ENCODE measurements at regions not wholly inside any gene's neighbourhood (a gene's known extent, or its start where the extent isn't known, plus 50 kb on each side); places are given as distances from the start of the nearest gene placed in this dataset.

DNA sequence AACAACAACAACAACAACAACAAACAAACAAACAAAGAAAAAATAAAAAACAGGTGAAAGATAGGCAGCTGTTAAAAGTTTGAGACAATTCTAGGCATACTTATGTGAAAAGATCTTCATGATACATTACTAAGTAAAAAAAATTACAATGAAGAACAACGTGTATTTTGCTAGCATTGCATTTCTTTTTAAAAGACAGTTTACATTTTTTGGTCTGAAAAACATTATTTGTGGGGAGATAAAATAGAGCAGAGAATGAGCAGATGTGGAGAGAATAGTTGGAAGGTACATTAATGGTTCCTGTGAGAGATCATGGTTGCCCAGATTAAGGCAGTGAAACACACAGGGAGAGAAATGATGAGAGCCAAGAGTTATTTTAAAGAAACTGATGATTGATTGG, 210.2 kb upstream of the MKLN1 start:
- no peak for TF ChIP-seq POLR2A (IDR thresholded peaks at IDR 0.05; ENCODE audit: low read depth, low read length)
- TF ChIP-seq TAF1 (IDR thresholded peaks at IDR 0.05; ENCODE audit: low read depth, low read length) = no peak
- no peak for TF ChIP-seq PAX5 (IDR thresholded peaks at IDR 0.05; ENCODE audit: insufficient read depth, low read length, severe bottlenecking)
- TF ChIP-seq POU2F2 (IDR thresholded peaks at IDR 0.05; ENCODE audit: low read depth, low read length) = no peak
